Activated T-helper 17 cell treated with anti-CD3 and anti-CD28 coated beads, Interleukin-2, amount 50 U/mL, for 72 hours (primary cell): ENCODE measurements at regions not wholly inside any gene's neighbourhood (a gene's known extent, or its start where the extent isn't known, plus 50 kb on each side); places are given as distances from the start of the nearest gene placed in this dataset.

Experiments
- ATAC-seq: fragments of 150-1000 bp; cut with Tn5 transposase; replicated peaks from 2 replicates; pipeline ENCODE4 v1.10.0; 2021; ENCODE audit warnings: mild to moderate bottlenecking, moderate library complexity
- H3K27ac Mint-ChIP-seq: one replicate; pipeline ENCODE4 v1.8.0; 2022; ENCODE audit warnings: mixed read lengths
- H3K27me3 Mint-ChIP-seq: one replicate; pipeline ENCODE4 v1.8.0; 2022; ENCODE audit warnings: mixed read lengths
- H3K36me3 Mint-ChIP-seq: one replicate; pipeline ENCODE4 v1.8.0; 2022; ENCODE audit warnings: low read depth, mild to moderate bottlenecking, mixed read lengths
- H3K4me1 Mint-ChIP-seq: one replicate; pipeline ENCODE4 v1.8.0; 2022; ENCODE audit warnings: mixed read lengths
- H3K4me3 Mint-ChIP-seq: one replicate; pipeline ENCODE4 v1.8.0; 2022; ENCODE audit warnings: mild to moderate bottlenecking, mixed read lengths
- H3K9me3 Mint-ChIP-seq: one replicate; pipeline ENCODE4 v1.8.0; 2022; ENCODE audit warnings: mixed read lengths

DNA sequence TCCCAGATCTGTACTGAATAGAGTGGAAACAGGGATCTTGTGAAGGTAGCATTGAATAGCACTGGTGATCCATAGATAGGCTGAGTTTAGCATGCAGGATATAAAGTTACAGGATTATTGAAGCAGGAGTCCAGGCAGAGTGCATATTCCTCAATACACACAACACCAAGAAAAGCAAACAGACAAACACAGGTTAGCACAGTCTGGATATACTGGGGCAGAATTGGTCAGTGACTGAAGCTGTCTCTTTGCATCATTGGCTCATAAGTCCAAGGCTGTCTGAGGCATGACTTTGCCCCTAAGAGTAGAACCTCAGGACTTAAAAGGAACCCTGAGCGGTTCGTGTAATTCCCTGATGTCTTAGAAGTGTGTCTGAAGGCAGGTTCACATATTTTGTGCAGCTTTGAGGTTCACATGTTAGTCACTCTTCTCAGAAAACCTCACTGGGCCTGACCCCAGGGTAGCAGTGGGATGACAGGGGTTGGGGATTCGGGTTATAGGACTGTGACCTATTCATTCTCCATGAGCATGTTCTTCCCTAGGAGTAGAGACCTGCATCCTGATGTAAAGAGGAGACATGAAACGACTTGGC, 134.6 kb downstream of the AASDH start:
- no peak overlapping the region for H3K4me3 Mint-ChIP-seq
- no peak for ATAC-seq

GRCh38 chr4:56251556-56251955, 135.7 kb downstream of the AASDH start:
- no peaks in the 10 kb centered on the region for H3K4me1 Mint-ChIP-seq
- no peak overlapping the region for H3K4me3 Mint-ChIP-seq
- peaks cover 35% of the 10 kb centered on the region for H3K27me3 Mint-ChIP-seq
- H3K36me3 Mint-ChIP-seq = no peaks in the 10 kb centered on the region
- no peak overlapping the region for H3K27ac Mint-ChIP-seq
- no peak for ATAC-seq
- no peaks in the 10 kb centered on the region for H3K9me3 Mint-ChIP-seq

More for the DNA sequence above, 134.6 kb downstream of the AASDH start:
- no peaks in the 10 kb centered on the region for H3K4me1 Mint-ChIP-seq
- H3K27me3 Mint-ChIP-seq = peaks cover 32% of the 10 kb centered on the region
- H3K27ac Mint-ChIP-seq = no peak overlapping the region
- no peaks in the 10 kb centered on the region for H3K36me3 Mint-ChIP-seq
- no peaks in the 10 kb centered on the region for H3K9me3 Mint-ChIP-seq

DNA sequence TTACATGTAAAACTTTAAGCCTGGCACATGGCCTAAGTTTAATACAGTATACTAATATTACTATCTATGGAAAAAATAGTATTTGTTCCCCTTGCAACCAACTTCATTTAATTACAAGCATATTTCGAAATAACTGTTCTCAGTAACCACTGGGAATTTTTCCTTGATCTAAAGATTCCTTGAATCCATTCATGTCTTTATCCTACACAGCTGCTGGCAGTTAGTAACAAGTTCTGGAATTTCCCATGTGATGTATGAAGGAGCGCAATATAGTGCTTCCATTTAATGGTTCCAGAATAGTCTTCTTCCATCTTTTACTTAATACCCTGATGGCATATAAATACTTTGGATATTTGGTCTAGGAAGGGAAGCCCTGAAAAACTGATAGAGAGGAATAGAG, 136.5 kb downstream of the AASDH start:
- H3K27ac Mint-ChIP-seq = no peak overlapping the region
- H3K9me3 Mint-ChIP-seq = no peaks in the 10 kb centered on the region
- no peak overlapping the region for H3K4me3 Mint-ChIP-seq
- peaks cover 29% of the 10 kb centered on the region for H3K27me3 Mint-ChIP-seq
- no peaks in the 10 kb centered on the region for H3K36me3 Mint-ChIP-seq
- no peak for ATAC-seq
- no peaks in the 10 kb centered on the region for H3K4me1 Mint-ChIP-seq

- H3K4me1 Mint-ChIP-seq = no peaks in the 10 kb centered on the region
- peaks cover 29% of the 10 kb centered on the region for H3K27me3 Mint-ChIP-seq
- no peak for ATAC-seq
- no peak overlapping the region for H3K27ac Mint-ChIP-seq
- no peaks in the 10 kb centered on the region for H3K9me3 Mint-ChIP-seq
- no peak overlapping the region for H3K4me3 Mint-ChIP-seq
- no peaks in the 10 kb centered on the region for H3K36me3 Mint-ChIP-seq
Observed at GRCh38 chr4:56247646-56248045, 139.6 kb downstream of the AASDH start.

DNA sequence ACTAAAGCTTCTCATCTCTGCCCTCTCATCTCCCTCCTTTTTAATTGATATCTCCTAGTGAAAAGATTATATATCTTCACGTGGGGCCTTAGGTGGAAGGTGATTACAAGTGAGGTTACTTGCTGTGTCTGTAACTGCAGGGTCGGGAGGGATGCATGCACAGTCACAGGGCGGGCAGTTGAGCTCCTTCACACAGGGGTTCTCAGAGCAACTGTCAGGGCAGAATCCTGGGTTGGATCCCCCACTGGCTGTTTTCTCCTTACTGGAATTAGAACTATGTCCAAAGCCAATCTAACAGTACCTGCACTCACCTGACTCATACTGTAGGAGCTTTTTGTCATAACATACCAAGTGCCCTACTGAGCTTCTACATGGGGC, 141.1 kb downstream of the AASDH start:
- no peaks in the 10 kb centered on the region for H3K9me3 Mint-ChIP-seq
- H3K4me3 Mint-ChIP-seq = no peak overlapping the region
- H3K4me1 Mint-ChIP-seq = no peaks in the 10 kb centered on the region
- ATAC-seq = no peak
- no peak overlapping the region for H3K27ac Mint-ChIP-seq
- peaks cover 30% of the 10 kb centered on the region for H3K27me3 Mint-ChIP-seq
- no peaks in the 10 kb centered on the region for H3K36me3 Mint-ChIP-seq

- no peaks in the 10 kb centered on the region for H3K9me3 Mint-ChIP-seq
- H3K27me3 Mint-ChIP-seq = peaks cover 30% of the 10 kb centered on the region
- H3K4me1 Mint-ChIP-seq = no peaks in the 10 kb centered on the region
- no peak overlapping the region for H3K27ac Mint-ChIP-seq
- H3K4me3 Mint-ChIP-seq = no peak overlapping the region
- no peaks in the 10 kb centered on the region for H3K36me3 Mint-ChIP-seq
- ATAC-seq = no peak
Observed at GRCh38 chr4:56245547-56246232, 141.6 kb downstream of the AASDH start.

- no peaks in the 10 kb centered on the region for H3K36me3 Mint-ChIP-seq
- ATAC-seq = no peak
- peaks cover 22% of the 10 kb centered on the region for H3K27me3 Mint-ChIP-seq
- H3K9me3 Mint-ChIP-seq = no peaks in the 10 kb centered on the region
- no peak overlapping the region for H3K4me3 Mint-ChIP-seq
- H3K4me1 Mint-ChIP-seq = no peaks in the 10 kb centered on the region
- no peak overlapping the region for H3K27ac Mint-ChIP-seq
Observed at GRCh38 chr4:56244681-56245080, 142.6 kb downstream of the AASDH start.

GRCh38 chr4:56243107-56243506, 144.2 kb downstream of the AASDH start:
- Mint-ChIP-seq H3K9me3 (no peaks in the 10 kb centered on the region), H3K4me1 (no peaks in the 10 kb centered on the region), H3K27ac (no peak overlapping the region), H3K36me3 (no peaks in the 10 kb centered on the region), H3K4me3 (no peak overlapping the region), H3K27me3 (peaks cover 21% of the 10 kb centered on the region)
- ATAC-seq = no peak

- Mint-ChIP-seq H3K4me1 (no peaks in the 10 kb centered on the region), H3K9me3 (no peaks in the 10 kb centered on the region), H3K4me3 (no peak overlapping the region), H3K36me3 (no peaks in the 10 kb centered on the region), H3K27me3 (peaks cover 17% of the 10 kb centered on the region), H3K27ac (no peak overlapping the region)
- ATAC-seq = no peak
Observed at GRCh38 chr4:56241500-56241899, 145.8 kb downstream of the AASDH start.

DNA sequence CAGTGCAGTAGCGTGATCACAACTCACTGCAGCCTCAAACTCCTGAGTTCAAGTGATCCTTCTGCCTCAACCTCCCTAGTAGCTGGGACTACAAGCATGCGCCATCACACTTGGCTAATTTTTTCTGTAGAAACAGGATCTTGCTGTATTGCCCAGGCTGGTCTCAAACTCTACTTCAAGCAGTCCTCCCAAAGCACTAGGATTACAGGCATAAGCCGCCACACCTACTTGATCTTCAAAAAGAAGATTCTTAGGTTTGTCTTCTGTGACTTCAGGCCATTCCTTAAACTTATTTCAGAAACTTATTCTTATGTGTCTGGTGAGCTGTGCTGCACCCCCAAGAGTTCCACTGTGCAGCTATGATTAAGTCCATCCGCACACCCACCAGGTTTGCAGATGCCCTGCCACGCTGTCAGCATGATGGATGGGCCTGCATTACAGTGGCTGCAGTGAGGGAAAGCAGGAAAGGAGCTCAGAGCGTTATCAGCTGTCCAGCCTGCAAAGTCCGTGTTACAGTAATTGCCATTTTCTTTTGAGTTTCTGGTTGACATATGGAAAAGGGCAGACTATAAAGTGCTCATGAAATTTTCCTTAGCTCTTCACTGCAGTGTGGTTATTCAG, 146.6 kb downstream of the AASDH start:
- Mint-ChIP-seq H3K27me3 (peaks cover 21% of the 10 kb centered on the region), H3K4me1 (no peaks in the 10 kb centered on the region)
- ATAC-seq = no peak

DNA sequence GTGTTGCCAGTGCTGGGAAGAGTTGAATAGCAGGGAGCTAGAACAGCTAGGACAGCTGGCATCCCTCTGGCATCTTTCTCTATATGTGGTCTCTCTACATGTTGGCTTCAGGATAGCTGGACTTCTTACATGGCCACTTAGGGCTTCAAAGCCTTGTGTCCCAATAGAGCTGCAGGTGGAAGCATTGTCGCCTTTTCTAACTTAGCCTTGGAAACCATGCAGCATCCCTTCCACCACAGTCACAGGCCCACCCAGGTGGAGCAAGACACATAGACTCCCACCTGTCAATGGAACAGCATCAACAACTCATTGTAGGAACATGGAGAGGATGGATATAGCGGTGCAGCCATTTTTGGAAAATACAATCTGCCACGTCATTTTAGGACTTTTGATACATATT, 149.0 kb downstream of the AASDH start:
- no peak for ATAC-seq
- Mint-ChIP-seq H3K4me3 (no peak overlapping the region), H3K36me3 (no peaks in the 10 kb centered on the region), H3K4me1 (no peaks in the 10 kb centered on the region), H3K9me3 (no peaks in the 10 kb centered on the region), H3K27ac (no peak overlapping the region), H3K27me3 (peaks cover 16% of the 10 kb centered on the region)

More for the DNA sequence above, 146.6 kb downstream of the AASDH start:
- Mint-ChIP-seq H3K36me3 (no peaks in the 10 kb centered on the region), H3K4me3 (no peak overlapping the region), H3K9me3 (no peaks in the 10 kb centered on the region), H3K27ac (no peak overlapping the region)

DNA sequence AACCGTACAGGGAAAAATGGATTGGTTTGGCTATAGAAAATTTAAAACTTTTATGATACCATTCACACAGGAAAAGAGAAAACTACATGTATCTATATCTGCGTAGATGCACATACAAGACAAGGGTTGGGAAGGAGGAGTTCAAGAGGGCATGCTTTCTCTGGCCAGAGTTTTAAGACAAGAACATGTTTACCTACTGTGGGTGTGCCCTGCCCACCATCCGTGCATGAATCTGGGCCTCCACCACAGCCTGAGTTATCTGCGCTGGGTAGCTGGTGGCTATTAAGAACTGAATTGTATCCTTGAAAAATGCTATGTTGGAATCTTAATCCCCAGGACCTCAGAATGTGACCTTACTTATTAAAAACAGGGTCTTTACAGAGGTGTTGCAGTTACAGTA, 151.6 kb downstream of the AASDH start:
- H3K36me3 Mint-ChIP-seq = no peaks in the 10 kb centered on the region
- no peaks in the 10 kb centered on the region for H3K9me3 Mint-ChIP-seq
- ATAC-seq = no peak
- H3K27me3 Mint-ChIP-seq = peaks cover 8% of the 10 kb centered on the region
- H3K4me1 Mint-ChIP-seq = no peaks in the 10 kb centered on the region
- H3K4me3 Mint-ChIP-seq = no peak overlapping the region
- no peak overlapping the region for H3K27ac Mint-ChIP-seq

DNA sequence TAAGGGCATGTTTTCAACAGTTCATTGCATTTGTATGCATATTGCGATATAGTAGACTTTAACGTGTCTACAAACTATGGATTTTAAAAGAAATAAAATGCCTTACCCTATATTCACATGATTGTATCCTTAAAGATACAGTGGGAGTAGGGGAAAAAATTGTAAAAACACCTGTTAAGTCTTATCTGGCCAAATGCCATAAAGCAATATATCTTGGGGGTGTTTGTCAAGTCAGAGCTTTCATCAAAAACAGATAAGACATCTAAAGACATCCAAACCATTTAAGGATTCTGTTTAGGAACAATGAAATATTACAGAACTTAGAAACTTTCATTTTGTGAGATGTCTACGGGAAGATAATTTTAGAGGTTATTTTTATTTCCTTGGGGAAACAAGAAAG, 152.3 kb downstream of the AASDH start:
- H3K4me1 Mint-ChIP-seq = no peaks in the 10 kb centered on the region
- H3K36me3 Mint-ChIP-seq = no peaks in the 10 kb centered on the region
- no peak overlapping the region for H3K27ac Mint-ChIP-seq
- peaks cover 8% of the 10 kb centered on the region for H3K27me3 Mint-ChIP-seq
- H3K9me3 Mint-ChIP-seq = no peaks in the 10 kb centered on the region
- ATAC-seq = no peak
- no peak overlapping the region for H3K4me3 Mint-ChIP-seq

DNA sequence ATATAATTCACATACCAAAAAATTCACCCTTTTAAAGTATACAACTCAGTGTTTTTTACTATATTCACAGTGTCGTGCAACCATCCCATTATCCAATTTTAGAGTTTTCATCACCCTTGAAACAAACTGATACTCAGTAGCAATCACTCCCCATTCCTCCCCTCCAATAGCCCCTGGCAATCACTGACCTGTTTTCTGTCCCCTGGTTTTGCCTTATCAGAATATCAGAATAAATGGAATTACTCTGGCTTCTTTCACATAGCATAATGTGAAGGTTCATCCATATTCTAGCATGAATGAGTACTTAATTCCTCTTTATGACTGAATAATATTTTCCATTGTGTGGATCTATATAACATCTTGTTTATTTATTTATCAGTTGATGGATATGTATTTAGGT, 153.2 kb downstream of the AASDH start:
- no peaks in the 10 kb centered on the region for H3K4me1 Mint-ChIP-seq
- H3K36me3 Mint-ChIP-seq = no peaks in the 10 kb centered on the region
- no peak overlapping the region for H3K27ac Mint-ChIP-seq
- no peak overlapping the region for H3K4me3 Mint-ChIP-seq
- H3K27me3 Mint-ChIP-seq = peaks cover 8% of the 10 kb centered on the region
- ATAC-seq = no peak
- no peaks in the 10 kb centered on the region for H3K9me3 Mint-ChIP-seq

GRCh38 chr4:56231410-56231809, 155.9 kb downstream of the AASDH start:
- ATAC-seq = no peak
- Mint-ChIP-seq H3K4me1 (no peaks in the 10 kb centered on the region), H3K4me3 (no peak overlapping the region), H3K9me3 (no peaks in the 10 kb centered on the region), H3K36me3 (no peaks in the 10 kb centered on the region), H3K27ac (no peak overlapping the region), H3K27me3 (peaks cover 20% of the 10 kb centered on the region)
